ENCODE measurements at regions not wholly inside any gene's neighbourhood (a gene's known extent, or its start where the extent isn't known, plus 50 kb on each side); places are given as distances from the start of the nearest gene placed in this dataset.
"Not testable (repeated sequence)": the region's sequence is repeated elsewhere in the genome, so short reads cannot be mapped to it uniquely, and the experiment has no call there.

DNA sequence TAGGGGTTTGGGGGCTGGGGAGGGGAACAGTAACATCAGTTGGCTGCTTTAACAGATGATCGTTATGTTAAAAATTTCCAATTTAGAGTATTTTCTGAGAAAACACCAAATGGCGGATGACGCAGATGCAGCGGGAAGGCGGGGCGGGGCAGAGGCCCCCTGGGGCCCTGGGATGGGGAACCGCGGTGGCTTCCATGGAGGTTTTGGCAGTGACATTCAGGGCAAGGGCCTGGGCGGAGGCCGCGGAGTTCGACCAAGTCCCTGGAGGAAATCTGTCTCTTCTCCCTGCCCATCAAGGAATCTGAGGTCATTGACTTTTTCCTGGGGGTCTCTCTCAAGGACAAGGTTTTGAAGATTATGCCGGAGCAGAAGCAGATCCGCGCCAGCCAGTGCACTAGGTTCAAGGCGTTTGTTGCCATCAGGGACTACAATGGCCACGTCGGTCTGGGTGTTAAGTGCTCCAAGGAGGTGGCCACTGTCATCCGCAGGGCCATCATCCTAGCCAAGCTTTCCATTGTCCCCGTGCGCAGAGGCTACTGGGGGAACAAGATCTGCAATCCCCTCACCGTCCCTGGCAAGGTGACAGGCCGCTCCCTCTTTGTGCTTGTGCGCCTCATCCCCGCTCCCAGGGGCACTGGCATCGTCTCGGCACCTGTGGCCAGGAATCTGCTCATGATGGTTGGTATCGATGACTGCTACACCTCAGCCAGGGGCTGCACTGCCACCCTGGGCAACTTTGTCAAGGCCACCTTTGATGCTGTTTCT lies 310.2 kb downstream of the PTPRC start:
- no peak overlapping the region for H3K4me3 ChIP-seq (ENCODE audit: low read length)
- ATAC-seq (no peak), DNase-seq (peak in 1 of 3 donors; percentile 43)
- WGBS = 97% methylated on average over 28 of the region's 28 CpGs
- intact Hi-C loops (cut with DNase I) = no loop called here
- H3K9me3 ChIP-seq (ENCODE audit: control insufficient read depth, low read length) = no peaks in the 10 kb centered on the region
- no peaks in the 10 kb centered on the region for H3K4me1 ChIP-seq (ENCODE audit: control insufficient read depth, insufficient read depth, low read length)
- H3K27ac ChIP-seq (ENCODE audit: low read length) = no peak overlapping the region
- no peaks in the 10 kb centered on the region for H3K27me3 ChIP-seq (ENCODE audit: control insufficient read depth, insufficient read depth)

DNA sequence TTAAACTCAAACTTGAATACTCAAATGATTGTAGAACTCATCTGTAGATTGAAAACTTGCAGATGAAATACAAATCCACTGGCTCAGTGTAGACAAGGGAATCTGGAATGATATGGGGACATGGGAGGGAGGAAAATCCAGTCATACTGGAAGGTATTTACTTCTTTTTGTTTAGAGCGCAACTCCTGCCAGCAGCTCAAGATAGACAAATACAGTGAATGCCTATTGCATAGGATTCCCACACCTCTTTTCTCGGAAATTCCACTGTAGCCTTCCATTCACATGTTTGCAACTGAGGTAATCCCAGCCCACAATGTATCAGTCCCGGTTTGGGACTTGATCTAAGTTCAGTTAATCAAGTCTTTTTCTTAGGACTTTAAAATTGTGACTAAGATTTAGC lies 311.2 kb downstream of the PTPRC start:
- H3K27me3 ChIP-seq (ENCODE audit: control insufficient read depth, insufficient read depth) = no peaks in the 10 kb centered on the region
- no peak for DNase-seq
- WGBS = 78% methylated on average over 3 of the region's 3 CpGs
- intact Hi-C loops (cut with DNase I) = no loop called here
- no peaks in the 10 kb centered on the region for H3K9me3 ChIP-seq (ENCODE audit: control insufficient read depth, low read length)
- no peak for ATAC-seq
- no peak overlapping the region for H3K4me3 ChIP-seq (ENCODE audit: low read length)
- no peak overlapping the region for H3K27ac ChIP-seq (ENCODE audit: low read length)
- no peaks in the 10 kb centered on the region for H3K4me1 ChIP-seq (ENCODE audit: control insufficient read depth, insufficient read depth, low read length)

DNA sequence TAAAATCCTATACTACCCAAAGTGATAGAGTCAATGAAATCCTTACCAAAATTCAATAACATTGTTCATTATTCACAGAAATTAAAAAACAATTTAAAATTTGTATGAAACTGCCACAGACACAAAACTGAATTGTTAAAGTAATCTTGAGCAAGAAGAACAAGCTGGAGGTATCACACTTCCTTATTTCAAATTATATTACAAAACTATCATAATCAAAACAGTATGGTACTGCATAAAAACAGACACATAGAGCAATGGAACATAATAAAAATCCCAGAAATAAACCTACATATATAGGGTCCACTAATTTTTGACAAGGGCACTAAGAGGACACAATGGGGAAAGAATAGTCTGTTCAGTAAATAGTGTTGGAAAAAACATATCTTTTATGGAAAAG lies 316.2 kb downstream of the PTPRC start:
- ATAC-seq = no peak

DNA sequence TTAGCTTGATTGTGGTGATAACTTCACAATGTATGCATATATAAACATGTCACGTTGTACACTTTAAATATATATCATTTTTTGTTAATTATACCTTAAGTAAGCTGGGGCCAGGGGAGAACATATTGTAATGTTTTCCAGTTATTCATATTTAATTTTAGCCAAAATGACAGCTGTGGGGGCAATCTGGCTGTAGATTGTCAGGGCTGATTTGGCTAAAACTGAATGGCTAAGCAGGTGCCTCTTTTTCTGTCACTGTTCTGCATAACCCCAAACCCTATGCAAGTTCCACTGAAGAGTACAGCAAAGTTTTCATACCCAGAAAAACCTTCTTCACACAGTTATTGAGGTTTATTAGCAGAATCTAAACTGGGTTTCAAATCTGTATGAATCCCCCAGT lies 318.2 kb downstream of the PTPRC start:
- Histone ChIP-seq H3K27ac (ENCODE audit: low read length) (no peak overlapping the region), H3K9me3 (ENCODE audit: control insufficient read depth, low read length) (no peaks in the 10 kb centered on the region), H3K4me1 (ENCODE audit: control insufficient read depth, insufficient read depth, low read length) (no peaks in the 10 kb centered on the region), H3K27me3 (ENCODE audit: control insufficient read depth, insufficient read depth) (no peaks in the 10 kb centered on the region), H3K4me3 (ENCODE audit: low read length) (no peak overlapping the region)
- DNase-seq (no peak), ATAC-seq (no peak)
- 72% methylated on average over 1 of the region's 1 CpG for WGBS
- intact Hi-C loops (cut with DNase I) = no loop called here

More for the DNA sequence above, 316.2 kb downstream of the PTPRC start:
- H3K27me3 ChIP-seq (ENCODE audit: control insufficient read depth, insufficient read depth) = no peaks in the 10 kb centered on the region
- H3K4me3 ChIP-seq (ENCODE audit: low read length) = no peak overlapping the region
- intact Hi-C loops (cut with DNase I) = no loop called here
- DNase-seq = no peak
- H3K9me3 ChIP-seq (ENCODE audit: control insufficient read depth, low read length) = no peaks in the 10 kb centered on the region
- no peak overlapping the region for H3K27ac ChIP-seq (ENCODE audit: low read length)
- H3K4me1 ChIP-seq (ENCODE audit: control insufficient read depth, insufficient read depth, low read length) = no peaks in the 10 kb centered on the region

DNA sequence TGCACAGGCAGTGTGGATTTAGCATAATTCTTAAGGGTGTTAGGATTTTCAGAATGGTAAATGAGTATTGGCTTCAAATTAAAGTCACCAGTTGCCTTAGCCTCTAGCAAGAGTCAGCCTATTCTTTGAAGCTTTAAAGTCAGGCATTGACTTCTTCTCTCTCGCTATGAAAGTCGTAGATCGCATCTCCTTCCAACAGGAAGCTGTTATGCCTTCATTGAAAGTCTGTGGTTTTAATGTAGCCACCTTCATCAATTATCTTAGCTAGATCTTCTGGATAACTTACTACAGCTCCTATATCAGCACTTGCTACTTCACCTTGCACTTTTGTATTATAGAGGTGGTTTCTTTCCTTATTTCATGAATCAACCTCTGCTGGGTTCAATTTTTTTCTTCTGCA lies 320.2 kb downstream of the PTPRC start:
- H3K4me1 ChIP-seq (ENCODE audit: control insufficient read depth, insufficient read depth, low read length) = no peaks in the 10 kb centered on the region
- ATAC-seq = no peak
- H3K27me3 ChIP-seq (ENCODE audit: control insufficient read depth, insufficient read depth) = no peaks in the 10 kb centered on the region
- WGBS = 97% methylated on average over 3 of the region's 3 CpGs
- no peak overlapping the region for H3K27ac ChIP-seq (ENCODE audit: low read length)
- DNase-seq = no peak
- H3K9me3 ChIP-seq (ENCODE audit: control insufficient read depth, low read length) = no peaks in the 10 kb centered on the region
- no peak overlapping the region for H3K4me3 ChIP-seq (ENCODE audit: low read length)
- intact Hi-C loops (cut with DNase I) = no loop called here

DNA sequence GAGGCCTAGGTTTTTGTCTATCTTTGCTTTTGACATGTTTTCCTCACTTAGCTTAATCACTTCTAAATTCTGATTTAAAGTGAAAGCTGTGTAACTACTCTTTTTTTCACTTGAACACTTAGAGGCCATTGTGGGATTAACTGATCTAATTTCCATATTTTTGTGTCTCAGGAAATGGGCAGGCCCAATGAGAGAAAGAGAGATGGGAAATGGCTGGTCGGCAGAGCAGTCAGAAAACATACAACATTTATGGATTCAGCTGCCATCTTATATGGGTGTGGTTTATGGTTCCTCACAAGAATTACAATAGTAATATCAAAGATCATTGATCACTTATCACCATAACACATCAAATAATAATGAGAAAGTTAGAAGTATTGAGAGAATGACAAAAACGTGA lies 320.8 kb downstream of the PTPRC start:
- ATAC-seq = no peak
- Histone ChIP-seq H3K27me3 (ENCODE audit: control insufficient read depth, insufficient read depth) (no peaks in the 10 kb centered on the region), H3K4me3 (ENCODE audit: low read length) (no peak overlapping the region), H3K9me3 (ENCODE audit: control insufficient read depth, low read length) (no peaks in the 10 kb centered on the region), H3K4me1 (ENCODE audit: control insufficient read depth, insufficient read depth, low read length) (no peaks in the 10 kb centered on the region), H3K27ac (ENCODE audit: low read length) (no peak overlapping the region)
- DNase-seq = no peak
- intact Hi-C loops (cut with DNase I) = no loop called here
- WGBS = 86% methylated on average over 2 of the region's 2 CpGs

DNA sequence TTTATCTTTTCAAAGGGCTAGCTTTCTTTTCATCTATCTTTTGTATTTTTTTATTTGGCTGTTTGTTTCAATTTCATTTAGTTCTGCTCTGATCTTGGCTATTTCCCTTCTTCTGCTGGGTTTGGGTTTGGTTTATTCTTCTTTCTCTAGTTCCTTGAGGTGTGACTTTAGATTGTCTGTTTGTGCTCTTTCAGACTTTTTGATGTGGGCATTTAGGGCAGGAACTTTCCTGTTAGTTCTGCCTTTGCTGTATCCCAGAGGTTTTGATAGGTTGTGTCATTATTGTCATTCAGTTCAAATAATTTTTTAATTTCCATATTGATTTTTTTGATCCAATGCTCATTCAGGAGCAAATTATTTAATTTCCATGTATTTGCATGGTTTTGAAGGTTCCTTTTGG lies 325.0 kb downstream of the PTPRC start:
- DNase-seq; intact Hi-C loops (cut with DNase I); H3K9me3 ChIP-seq (ENCODE audit: control insufficient read depth, low read length); H3K27ac ChIP-seq (ENCODE audit: low read length); H3K4me3 ChIP-seq (ENCODE audit: low read length); H3K4me1 ChIP-seq (ENCODE audit: control insufficient read depth, insufficient read depth, low read length); ATAC-seq; H3K27me3 ChIP-seq (ENCODE audit: control insufficient read depth, insufficient read depth): not testable (repeated sequence)

DNA sequence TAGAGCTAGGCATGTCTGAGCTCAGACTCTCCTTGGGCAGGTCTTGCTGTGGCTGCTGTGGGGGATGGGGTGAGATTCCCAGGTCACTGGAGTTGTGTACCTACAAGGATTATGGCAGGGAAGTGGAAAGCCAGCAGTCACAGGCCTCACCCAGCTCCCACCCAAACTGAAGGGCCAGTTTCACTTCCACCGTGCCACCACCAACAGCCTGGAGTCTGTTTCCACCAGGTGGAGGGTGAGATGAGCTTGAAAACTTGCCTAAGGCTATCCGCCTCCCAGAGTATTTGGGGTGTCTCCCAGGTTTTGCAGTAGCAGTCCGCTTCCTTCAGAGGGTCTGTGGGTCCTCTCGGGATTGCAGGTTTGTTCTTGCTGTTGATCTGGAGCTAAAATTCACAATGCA lies 327.7 kb downstream of the PTPRC start:
- Histone ChIP-seq H3K9me3 (ENCODE audit: control insufficient read depth, low read length) (no peaks in the 10 kb centered on the region), H3K4me3 (ENCODE audit: low read length) (no peak overlapping the region), H3K27me3 (ENCODE audit: control insufficient read depth, insufficient read depth) (no peaks in the 10 kb centered on the region), H3K27ac (ENCODE audit: low read length) (no peak overlapping the region), H3K4me1 (ENCODE audit: control insufficient read depth, insufficient read depth, low read length) (no peaks in the 10 kb centered on the region)
- 87% methylated on average over 4 of the region's 4 CpGs for WGBS
- intact Hi-C loops (cut with DNase I) = no loop called here
- no peak for ATAC-seq
- DNase-seq = peak in 1 of 3 donors; percentile 22

DNA sequence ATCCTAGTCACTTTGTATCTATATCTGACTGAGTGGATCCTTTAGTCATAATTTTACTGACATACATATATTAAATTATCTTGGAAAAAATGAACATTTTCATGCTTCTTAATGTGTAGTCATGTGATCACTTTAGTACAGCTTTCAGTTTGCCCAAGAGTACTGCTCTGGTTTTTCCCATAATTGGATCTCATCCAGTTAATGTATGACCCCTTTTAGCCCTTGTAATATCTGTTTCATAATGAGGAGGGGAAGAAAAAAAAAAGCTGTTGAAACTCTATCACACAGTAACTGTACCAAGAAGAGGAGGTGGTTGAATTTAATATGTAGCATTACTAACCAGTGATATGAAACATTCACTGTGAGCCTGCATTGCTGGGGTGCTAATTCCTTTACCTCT lies 328.7 kb downstream of the PTPRC start:
- Histone ChIP-seq H3K27ac (ENCODE audit: low read length) (no peak overlapping the region), H3K27me3 (ENCODE audit: control insufficient read depth, insufficient read depth) (no peaks in the 10 kb centered on the region), H3K4me3 (ENCODE audit: low read length) (no peak overlapping the region), H3K9me3 (ENCODE audit: control insufficient read depth, low read length) (no peaks in the 10 kb centered on the region), H3K4me1 (ENCODE audit: control insufficient read depth, insufficient read depth, low read length) (no peaks in the 10 kb centered on the region)
- DNase-seq (no peak), ATAC-seq (no peak)
- intact Hi-C loops (cut with DNase I) = no loop called here

DNA sequence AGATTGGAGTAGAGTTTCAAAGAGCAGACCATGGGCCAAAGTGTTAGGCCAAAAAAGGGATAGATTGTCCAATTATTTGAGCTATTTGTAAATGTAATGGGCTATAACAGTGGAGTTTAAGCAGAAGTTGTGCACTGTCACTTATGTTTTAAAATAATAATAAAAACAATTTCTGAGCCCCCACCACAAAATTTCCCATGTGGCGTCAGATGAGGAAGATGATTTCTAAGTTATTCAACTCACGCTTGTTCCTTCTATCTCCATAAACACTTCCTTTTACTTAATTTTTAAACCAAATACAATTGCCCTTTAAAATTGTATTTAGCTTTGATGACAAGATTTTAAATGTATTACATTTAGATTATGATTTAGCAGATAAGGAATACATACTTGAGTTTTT lies 330.0 kb downstream of the PTPRC start:
- Histone ChIP-seq H3K27me3 (ENCODE audit: control insufficient read depth, insufficient read depth) (no peaks in the 10 kb centered on the region), H3K27ac (ENCODE audit: low read length) (no peak overlapping the region), H3K4me3 (ENCODE audit: low read length) (no peak overlapping the region), H3K9me3 (ENCODE audit: control insufficient read depth, low read length) (no peaks in the 10 kb centered on the region), H3K4me1 (ENCODE audit: control insufficient read depth, insufficient read depth, low read length) (no peaks in the 10 kb centered on the region)
- intact Hi-C loops (cut with DNase I) = no loop called here
- ATAC-seq = no peak
- no peak for DNase-seq
- WGBS = 90% methylated on average over 2 of the region's 2 CpGs

DNA sequence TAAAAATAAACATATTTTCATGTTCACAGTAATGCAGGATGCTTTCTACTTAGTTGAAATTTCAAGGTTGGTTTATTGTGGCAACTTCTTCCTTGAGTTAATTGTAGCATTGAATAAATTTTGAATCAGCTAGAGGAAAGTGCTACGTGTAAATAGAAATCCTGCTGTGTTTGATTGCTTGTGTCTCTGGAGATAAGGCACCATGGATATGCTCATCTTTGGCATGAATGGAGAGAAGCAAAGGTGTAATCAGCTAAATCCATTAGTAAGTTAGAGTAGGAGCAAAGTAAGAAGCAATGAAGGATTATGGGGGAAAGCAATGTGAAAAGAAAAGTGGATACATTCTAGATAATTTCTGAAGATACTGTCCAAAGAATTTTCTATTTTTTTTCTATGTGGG lies 331.1 kb downstream of the PTPRC start:
- WGBS = 79% methylated on average over 1 of the region's 1 CpG
- intact Hi-C loops (cut with DNase I) = no loop called here
- no peaks in the 10 kb centered on the region for H3K27me3 ChIP-seq (ENCODE audit: control insufficient read depth, insufficient read depth)

DNA sequence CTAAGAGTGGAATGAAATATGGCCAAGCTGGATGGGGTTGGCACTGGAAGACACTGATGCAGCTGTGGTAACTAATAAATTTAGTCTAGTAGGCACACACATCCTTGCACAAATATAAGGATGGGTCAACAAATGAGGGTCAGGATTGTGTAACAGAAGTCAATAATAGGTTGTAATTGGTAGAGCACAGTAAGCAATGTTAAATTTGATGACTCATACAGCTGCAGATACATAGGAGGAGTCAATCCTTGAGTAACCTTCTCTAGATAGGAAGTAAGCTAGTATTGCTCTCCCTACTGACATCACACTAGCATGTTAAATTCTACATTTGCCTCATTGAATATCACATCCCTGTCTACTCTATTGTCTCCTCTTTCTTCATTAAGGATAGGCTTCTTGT lies 332.1 kb downstream of the PTPRC start:
- ATAC-seq (no peak), DNase-seq (no peak)
- no peaks in the 10 kb centered on the region for H3K27me3 ChIP-seq (ENCODE audit: control insufficient read depth, insufficient read depth)
- intact Hi-C loops (cut with DNase I) = no loop called here
- no peak overlapping the region for H3K4me3 ChIP-seq (ENCODE audit: low read length)
- no peaks in the 10 kb centered on the region for H3K9me3 ChIP-seq (ENCODE audit: control insufficient read depth, low read length)
- no peaks in the 10 kb centered on the region for H3K4me1 ChIP-seq (ENCODE audit: control insufficient read depth, insufficient read depth, low read length)
- H3K27ac ChIP-seq (ENCODE audit: low read length) = no peak overlapping the region

More for the DNA sequence above, 331.1 kb downstream of the PTPRC start:
- H3K4me3 ChIP-seq (ENCODE audit: low read length) = no peak overlapping the region
- H3K4me1 ChIP-seq (ENCODE audit: control insufficient read depth, insufficient read depth, low read length) = no peaks in the 10 kb centered on the region
- ATAC-seq (no peak), DNase-seq (no peak)
- H3K27ac ChIP-seq (ENCODE audit: low read length) = no peak overlapping the region
- no peaks in the 10 kb centered on the region for H3K9me3 ChIP-seq (ENCODE audit: control insufficient read depth, low read length)

All from right cardiac atrium (tissue), 5 donors.